HEK293 (cell line): ENCODE measurements at regions not wholly inside any gene's neighbourhood (a gene's known extent, or its start where the extent isn't known, plus 50 kb on each side); places are given as distances from the start of the nearest gene placed in this dataset.

Experiments
- BCL11B ChIP-seq: fragments of 450-650 bp; formaldehyde crosslinking; IDR thresholded peaks from 2 replicates; pipeline ENCODE4 v1.5.1; 2016; ENCODE audit warnings: low read depth, missing biosample characterization, missing genetic modification characterization
- IKZF3 ChIP-seq: fragments of 450-650 bp; IDR thresholded peaks from 2 replicates; pipeline ENCODE4 v1.5.0; 2018; ENCODE audit warnings: missing biosample characterization, mild to moderate bottlenecking, missing genetic modification characterization, moderate library complexity
- KLF8 ChIP-seq: fragments of 450-650 bp; formaldehyde crosslinking; IDR thresholded peaks from 2 replicates; pipeline ENCODE4 v1.5.1; 2016; ENCODE audit warnings: missing biosample characterization, missing genetic modification characterization
- RBAK ChIP-seq: fragments of 450-650 bp; formaldehyde crosslinking; IDR thresholded peaks from 2 replicates; pipeline ENCODE4 v1.5.1; 2016; ENCODE audit warnings: missing biosample characterization, missing genetic modification characterization
- REPIN1 ChIP-seq: fragments of 450-650 bp; formaldehyde crosslinking; IDR thresholded peaks from 2 replicates; pipeline ENCODE4 v1.5.1; 2017; ENCODE audit warnings: missing biosample characterization, missing genetic modification characterization, low read depth
- SP2 ChIP-seq: fragments of 450-650 bp; formaldehyde crosslinking; IDR thresholded peaks from 2 replicates; pipeline ENCODE4 v1.5.1; 2016; ENCODE audit warnings: missing biosample characterization, missing genetic modification characterization
- WT1 ChIP-seq: fragments of 450-650 bp; formaldehyde crosslinking; IDR thresholded peaks from 2 replicates; pipeline ENCODE4 v1.5.1; 2016; ENCODE audit warnings: missing biosample characterization, missing genetic modification characterization
- ZFP3 ChIP-seq: fragments of 450-650 bp; formaldehyde crosslinking; IDR thresholded peaks from 2 replicates; pipeline ENCODE4 v1.5.1; 2016; ENCODE audit warnings: low read depth, missing biosample characterization, missing genetic modification characterization
- ZNF114 ChIP-seq: fragments of 450-650 bp; formaldehyde crosslinking; IDR thresholded peaks from 2 replicates; pipeline ENCODE4 v1.5.0; 2017; ENCODE audit warnings: missing biosample characterization, missing genetic modification characterization
- ZNF121 ChIP-seq: fragments of 450-650 bp; formaldehyde crosslinking; IDR thresholded peaks from 2 replicates; pipeline ENCODE4 v1.5.1; 2016; ENCODE audit warnings: missing biosample characterization, missing genetic modification characterization
- ZNF132 ChIP-seq: fragments of 450-650 bp; formaldehyde crosslinking; IDR thresholded peaks from 2 replicates; pipeline ENCODE4 v1.5.1; 2017; ENCODE audit warnings: missing biosample characterization, missing genetic modification characterization, borderline replicate concordance
- ZNF16 ChIP-seq: fragments of 450-650 bp; formaldehyde crosslinking; IDR thresholded peaks from 2 replicates; pipeline ENCODE4 v1.5.1; 2016; ENCODE audit warnings: low read depth, missing biosample characterization, missing genetic modification characterization
- ZNF19 ChIP-seq: fragments of 450-650 bp; formaldehyde crosslinking; IDR thresholded peaks from 2 replicates; pipeline ENCODE4; 2016; ENCODE audit warnings: missing biosample characterization, missing genetic modification characterization, low read depth
- ZNF292 ChIP-seq: fragments of 450-650 bp; formaldehyde crosslinking; IDR thresholded peaks from 2 replicates; pipeline ENCODE4 v1.5.1; 2016; ENCODE audit warnings: low read depth, missing biosample characterization, missing genetic modification characterization, borderline replicate concordance
- ZNF335 ChIP-seq: fragments of 450-650 bp; formaldehyde crosslinking; conservative IDR thresholded peaks from 2 replicates; pipeline ENCODE4 v1.5.1; 2016; ENCODE audit warnings: missing biosample characterization, missing genetic modification characterization
- ZNF394 ChIP-seq: fragments of 450-650 bp; formaldehyde crosslinking; IDR thresholded peaks from 2 replicates; pipeline ENCODE4 v1.5.1; 2016; ENCODE audit warnings: missing biosample characterization, missing genetic modification characterization, mild to moderate bottlenecking, moderate library complexity, borderline replicate concordance
- ZNF530 ChIP-seq: fragments of 450-650 bp; formaldehyde crosslinking; IDR thresholded peaks from 2 replicates; pipeline ENCODE4 v1.5.1; 2016; ENCODE audit warnings: low read depth, missing biosample characterization, missing genetic modification characterization
- ZNF548 ChIP-seq: fragments of 450-650 bp; formaldehyde crosslinking; IDR thresholded peaks from 2 replicates; pipeline ENCODE4 v1.5.1; 2016; ENCODE audit warnings: missing biosample characterization, missing genetic modification characterization
- ZNF600 ChIP-seq: fragments of 450-650 bp; formaldehyde crosslinking; IDR thresholded peaks from 2 replicates; pipeline ENCODE4 v1.5.1; 2016; ENCODE audit warnings: missing biosample characterization, missing genetic modification characterization
- ZNF843 ChIP-seq: fragments of 450-650 bp; formaldehyde crosslinking; IDR thresholded peaks from 2 replicates; pipeline ENCODE4 v1.5.1; 2016; ENCODE audit warnings: missing biosample characterization, missing genetic modification characterization
- TF ChIP-seq, protein P1 (sequence below): fragments of 450-650 bp; formaldehyde crosslinking; IDR thresholded peaks from 2 replicates; pipeline ENCODE4 v1.5.1; 2017; ENCODE audit warnings: missing biosample characterization, mild to moderate bottlenecking, missing genetic modification characterization, moderate library complexity
- TF ChIP-seq, protein P2 (sequence below): fragments of 450-650 bp; formaldehyde crosslinking; IDR thresholded peaks from 2 replicates; pipeline ENCODE4 v1.5.1; 2017; ENCODE audit warnings: missing biosample characterization, missing genetic modification characterization
- TF ChIP-seq, protein P3 (sequence below): fragments of 450-650 bp; formaldehyde crosslinking; IDR thresholded peaks from 2 replicates; pipeline ENCODE4 v1.5.1; 2016; ENCODE audit warnings: missing biosample characterization, missing genetic modification characterization
- TF ChIP-seq, protein P4 (sequence below): sonication (generic); formaldehyde crosslinking; IDR thresholded peaks from 2 replicates; pipeline ENCODE4 v1.8.1; 2022; ENCODE audit warnings: mild to moderate bottlenecking, moderate library complexity, missing genetic modification reagents
- TF ChIP-seq, protein P5 (sequence below): fragments of 450-650 bp; formaldehyde crosslinking; IDR thresholded peaks from 2 replicates; pipeline ENCODE4 v1.5.1; 2016; ENCODE audit warnings: missing biosample characterization, missing genetic modification characterization, borderline replicate concordance

DNA sequence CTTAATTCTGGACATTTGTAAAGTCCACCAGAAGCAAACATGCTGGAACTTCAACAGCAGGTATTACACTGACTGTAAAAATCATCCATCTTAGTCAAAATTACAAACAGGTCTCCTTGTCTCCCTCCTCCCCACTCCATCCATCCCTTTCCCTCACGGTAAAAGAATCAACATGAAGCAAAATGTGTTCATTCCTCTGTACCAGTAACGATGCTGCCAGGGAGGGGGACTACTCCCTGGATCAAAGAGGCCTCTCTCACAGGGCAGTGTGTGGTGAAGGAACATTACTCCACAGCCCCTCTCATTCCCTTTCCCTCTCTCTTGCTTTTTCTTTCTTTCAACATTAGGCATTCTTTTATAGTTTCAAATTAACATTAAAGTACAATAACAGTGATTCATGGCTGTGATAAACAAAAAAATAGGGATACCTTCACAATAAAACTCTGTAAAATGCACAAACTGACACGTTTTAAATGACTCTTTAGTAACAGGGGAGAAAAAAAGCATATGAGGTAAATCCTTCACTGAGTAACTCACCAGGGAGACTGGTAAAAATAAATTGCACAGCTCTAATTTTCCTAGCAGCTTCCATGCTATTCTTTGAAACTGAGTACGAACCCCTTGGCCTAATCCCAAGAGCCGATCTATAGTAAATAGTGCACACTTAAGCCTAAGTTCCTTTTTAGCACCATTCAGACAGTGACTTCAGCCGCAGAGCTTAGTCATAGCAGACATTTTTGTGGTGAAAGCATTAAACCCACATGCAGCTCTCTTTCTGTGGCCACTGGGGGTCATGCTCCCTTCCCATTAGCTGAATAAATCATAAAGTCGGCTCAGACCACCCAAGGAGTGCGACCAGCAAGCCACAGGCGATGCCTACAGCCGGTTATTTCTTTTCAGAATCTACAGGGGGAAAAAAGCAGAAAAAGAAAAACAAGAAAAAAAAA, 215.6 kb upstream of the GYPA start (continued):
- TF ChIP-seq ZNF394 (tag by site-specific recombination) (peak; percentile 64; the same call in 1 of the 2 replicates), IKZF3 (tag by site-specific recombination) (peak; percentile 68), WT1 (peak; percentile 91), RBAK (no peak), REPIN1 (tag by site-specific recombination) (no peak), ZNF292 (no peak), ZNF600 (tag by site-specific recombination) (0 out of 2 replicates have a peak, but pooled peaks have one; percentile 27), KLF8 (tag by site-specific recombination) (peak; percentile 56), ZNF530 (tag by site-specific recombination) (no peak), ZFP3 (tag by site-specific recombination) (no peak), BCL11B (tag by site-specific recombination) (no peak), ZNF132 (tag by site-specific recombination) (no peak), SP2 (tag by site-specific recombination) (no peak), ZNF19 (no peak), ZNF843 (tag by site-specific recombination) (peak; percentile 98), ZNF121 (tag by site-specific recombination) (no peak), ZNF548 (tag by site-specific recombination) (no peak), ZNF16 (no peak), ZNF114 (no peak), ZNF335 (no peak)
- TF ChIP-seq, protein P1, sequence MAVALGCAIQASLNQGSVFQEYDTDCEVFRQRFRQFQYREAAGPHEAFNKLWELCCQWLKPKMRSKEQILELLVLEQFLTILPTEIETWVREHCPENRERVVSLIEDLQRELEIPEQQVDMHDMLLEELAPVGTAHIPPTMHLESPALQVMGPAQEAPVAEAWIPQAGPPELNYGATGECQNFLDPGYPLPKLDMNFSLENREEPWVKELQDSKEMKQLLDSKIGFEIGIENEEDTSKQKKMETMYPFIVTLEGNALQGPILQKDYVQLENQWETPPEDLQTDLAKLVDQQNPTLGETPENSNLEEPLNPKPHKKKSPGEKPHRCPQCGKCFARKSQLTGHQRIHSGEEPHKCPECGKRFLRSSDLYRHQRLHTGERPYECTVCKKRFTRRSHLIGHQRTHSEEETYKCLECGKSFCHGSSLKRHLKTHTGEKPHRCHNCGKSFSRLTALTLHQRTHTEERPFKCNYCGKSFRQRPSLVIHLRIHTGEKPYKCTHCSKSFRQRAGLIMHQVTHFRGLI: no peak
- TF ChIP-seq, protein P2, sequence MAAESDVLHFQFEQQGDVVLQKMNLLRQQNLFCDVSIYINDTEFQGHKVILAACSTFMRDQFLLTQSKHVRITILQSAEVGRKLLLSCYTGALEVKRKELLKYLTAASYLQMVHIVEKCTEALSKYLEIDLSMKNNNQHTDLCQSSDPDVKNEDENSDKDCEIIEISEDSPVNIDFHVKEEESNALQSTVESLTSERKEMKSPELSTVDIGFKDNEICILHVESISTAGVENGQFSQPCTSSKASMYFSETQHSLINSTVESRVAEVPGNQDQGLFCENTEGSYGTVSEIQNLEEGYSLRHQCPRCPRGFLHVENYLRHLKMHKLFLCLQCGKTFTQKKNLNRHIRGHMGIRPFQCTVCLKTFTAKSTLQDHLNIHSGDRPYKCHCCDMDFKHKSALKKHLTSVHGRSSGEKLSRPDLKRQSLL (tag by site-specific recombination): no peak
- TF ChIP-seq, protein P3, sequence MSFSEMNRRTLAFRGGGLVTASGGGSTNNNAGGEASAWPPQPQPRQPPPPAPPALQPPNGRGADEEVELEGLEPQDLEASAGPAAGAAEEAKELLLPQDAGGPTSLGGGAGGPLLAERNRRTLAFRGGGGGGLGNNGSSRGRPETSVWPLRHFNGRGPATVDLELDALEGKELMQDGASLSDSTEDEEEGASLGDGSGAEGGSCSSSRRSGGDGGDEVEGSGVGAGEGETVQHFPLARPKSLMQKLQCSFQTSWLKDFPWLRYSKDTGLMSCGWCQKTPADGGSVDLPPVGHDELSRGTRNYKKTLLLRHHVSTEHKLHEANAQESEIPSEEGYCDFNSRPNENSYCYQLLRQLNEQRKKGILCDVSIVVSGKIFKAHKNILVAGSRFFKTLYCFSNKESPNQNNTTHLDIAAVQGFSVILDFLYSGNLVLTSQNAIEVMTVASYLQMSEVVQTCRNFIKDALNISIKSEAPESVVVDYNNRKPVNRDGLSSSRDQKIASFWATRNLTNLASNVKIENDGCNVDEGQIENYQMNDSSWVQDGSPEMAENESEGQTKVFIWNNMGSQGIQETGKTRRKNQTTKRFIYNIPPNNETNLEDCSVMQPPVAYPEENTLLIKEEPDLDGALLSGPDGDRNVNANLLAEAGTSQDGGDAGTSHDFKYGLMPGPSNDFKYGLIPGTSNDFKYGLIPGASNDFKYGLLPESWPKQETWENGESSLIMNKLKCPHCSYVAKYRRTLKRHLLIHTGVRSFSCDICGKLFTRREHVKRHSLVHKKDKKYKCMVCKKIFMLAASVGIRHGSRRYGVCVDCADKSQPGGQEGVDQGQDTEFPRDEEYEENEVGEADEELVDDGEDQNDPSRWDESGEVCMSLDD (tag by site-specific recombination): no peak
- TF ChIP-seq, protein P4, sequence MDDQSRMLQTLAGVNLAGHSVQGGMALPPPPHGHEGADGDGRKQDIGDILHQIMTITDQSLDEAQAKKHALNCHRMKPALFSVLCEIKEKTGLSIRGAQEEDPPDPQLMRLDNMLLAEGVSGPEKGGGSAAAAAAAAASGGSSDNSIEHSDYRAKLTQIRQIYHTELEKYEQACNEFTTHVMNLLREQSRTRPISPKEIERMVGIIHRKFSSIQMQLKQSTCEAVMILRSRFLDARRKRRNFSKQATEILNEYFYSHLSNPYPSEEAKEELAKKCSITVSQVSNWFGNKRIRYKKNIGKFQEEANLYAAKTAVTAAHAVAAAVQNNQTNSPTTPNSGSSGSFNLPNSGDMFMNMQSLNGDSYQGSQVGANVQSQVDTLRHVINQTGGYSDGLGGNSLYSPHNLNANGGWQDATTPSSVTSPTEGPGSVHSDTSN (CRISPR knock-in tag): no peak
- TF ChIP-seq, protein P5, sequence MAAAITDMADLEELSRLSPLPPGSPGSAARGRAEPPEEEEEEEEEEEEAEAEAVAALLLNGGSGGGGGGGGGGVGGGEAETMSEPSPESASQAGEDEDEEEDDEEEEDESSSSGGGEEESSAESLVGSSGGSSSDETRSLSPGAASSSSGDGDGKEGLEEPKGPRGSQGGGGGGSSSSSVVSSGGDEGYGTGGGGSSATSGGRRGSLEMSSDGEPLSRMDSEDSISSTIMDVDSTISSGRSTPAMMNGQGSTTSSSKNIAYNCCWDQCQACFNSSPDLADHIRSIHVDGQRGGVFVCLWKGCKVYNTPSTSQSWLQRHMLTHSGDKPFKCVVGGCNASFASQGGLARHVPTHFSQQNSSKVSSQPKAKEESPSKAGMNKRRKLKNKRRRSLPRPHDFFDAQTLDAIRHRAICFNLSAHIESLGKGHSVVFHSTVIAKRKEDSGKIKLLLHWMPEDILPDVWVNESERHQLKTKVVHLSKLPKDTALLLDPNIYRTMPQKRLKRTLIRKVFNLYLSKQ (tag by site-specific recombination): no peak
- TF ChIP-seq, all 188 proteins: peak for 58
